ENCODE measurements at regions not wholly inside any gene's neighbourhood (a gene's known extent, or its start where the extent isn't known, plus 50 kb on each side); places are given as distances from the start of the nearest gene placed in this dataset.

GRCh38 chr13:31408927-31409326, 209.2 kb downstream of the B3GLCT start:
- DNase-seq, result no peak
- Histone ChIP-seq H3K27me3 (no peaks in the 10 kb centered on the region), H3K27ac (no peak overlapping the region), H3K4me3 (no peak overlapping the region), H3K9me3 (replicated peaks in 1 of 3) (no peaks in the 10 kb centered on the region), H3K36me3 (replicated peaks in 1 of 2) (no peaks in the 10 kb centered on the region), H3K4me1 (replicated peaks in 1 of 2) (no peaks in the 10 kb centered on the region)
- WGBS, 4 donors, result 57 to 89% (median 85%) methylated on average over 1 of the region's 1 CpG
- intact Hi-C loops (cut with DNase I), result no loop called here
- TF ChIP-seq POLR2A (IDR thresholded peaks at IDR 0.05), result no peak
- TF ChIP-seq CTCF (IDR thresholded peaks at IDR 0.05), result no peak

- DNase-seq, result no peak
- TF ChIP-seq CTCF (IDR thresholded peaks at IDR 0.05) (no peak), POLR2A (IDR thresholded peaks at IDR 0.05) (no peak)
- no peaks in the 10 kb centered on the region for H3K9me3 ChIP-seq (replicated peaks in 1 of 3)
- H3K27me3 ChIP-seq, result no peaks in the 10 kb centered on the region
- H3K27ac ChIP-seq, result no peak overlapping the region
- H3K36me3 ChIP-seq (replicated peaks in 1 of 2), result no peaks in the 10 kb centered on the region
- 60 to 64% (median 61%) methylated on average over 6 of the region's 6 CpGs for WGBS, 4 donors
- H3K4me1 ChIP-seq (replicated peaks in 1 of 2), result no peaks in the 10 kb centered on the region
- no peak overlapping the region for H3K4me3 ChIP-seq
- intact Hi-C loops (cut with DNase I), result no loop called here
These were observed 210.0 kb downstream of the B3GLCT start for GRCh38 chr13:31409678-31410356.

GRCh38 chr13:31413516-31413915, 213.7 kb downstream of the B3GLCT start:
- intact Hi-C loops (cut with DNase I), result no loop called here
- Histone ChIP-seq H3K27me3 (no peaks in the 10 kb centered on the region), H3K4me1 (replicated peaks in 1 of 2) (no peaks in the 10 kb centered on the region), H3K4me3 (no peak overlapping the region), H3K36me3 (replicated peaks in 1 of 2) (no peaks in the 10 kb centered on the region), H3K27ac (no peak overlapping the region), H3K9me3 (replicated peaks in 1 of 3) (no peaks in the 10 kb centered on the region)
- no peak for DNase-seq
- 49 to 88% (median 59%) methylated on average over 3 of the region's 3 CpGs for WGBS, 4 donors
- no peak for TF ChIP-seq CTCF (IDR thresholded peaks at IDR 0.05)

GRCh38 chr13:31416066-31416465, 216.3 kb downstream of the B3GLCT start:
- DNase-seq, result no peak
- H3K9me3 ChIP-seq (replicated peaks in 1 of 3), result no peaks in the 10 kb centered on the region
- no peak overlapping the region for H3K27ac ChIP-seq
- H3K4me1 ChIP-seq (replicated peaks in 1 of 2), result no peaks in the 10 kb centered on the region
- TF ChIP-seq POLR2A (IDR thresholded peaks at IDR 0.05) (no peak), CTCF (IDR thresholded peaks at IDR 0.05) (no peak)
- no peak overlapping the region for H3K4me3 ChIP-seq
- no peaks in the 10 kb centered on the region for H3K36me3 ChIP-seq (replicated peaks in 1 of 2)
- intact Hi-C loops (cut with DNase I), result no loop called here
- no peaks in the 10 kb centered on the region for H3K27me3 ChIP-seq
- WGBS, 4 donors, result 77 to 79% (median 78%) methylated on average over 4 of the region's 4 CpGs

All from adrenal gland (tissue), 9 donors.